Eye (tissue), 1 donor: ENCODE measurements at regions not wholly inside any gene's neighbourhood (a gene's known extent, or its start where the extent isn't known, plus 50 kb on each side); places are given as distances from the start of the nearest gene placed in this dataset.

Experiments used
- DNase-seq: peaks from one replicate; pipeline ENCODE4 v3.0.0-alpha.2; 2015

- no peak for DNase-seq
Observed at GRCh38 chr14:100638211-100638855, 51.1 kb upstream of the BEGAIN start.

- DNase-seq, result no peak
Observed at GRCh38 chr14:100639280-100639679, 52.1 kb upstream of the BEGAIN start.

- no peak for DNase-seq
Observed at GRCh38 chr14:100640471-100641273, 53.5 kb upstream of the BEGAIN start.

GRCh38 chr14:100641274-100641860, 54.1 kb upstream of the BEGAIN start:
- DNase-seq, result no peak

GRCh38 chr14:100643426-100643825, 56.2 kb upstream of the BEGAIN start:
- no peak for DNase-seq

GRCh38 chr14:100644383-100644782, 57.2 kb upstream of the BEGAIN start:
- DNase-seq, result no peak

GRCh38 chr14:100644784-100645183, 57.6 kb upstream of the BEGAIN start:
- no peak for DNase-seq

GRCh38 chr14:100645196-100645981, 58.2 kb upstream of the BEGAIN start:
- DNase-seq, result peak; percentile 95

GRCh38 chr14:100645982-100646314, 58.7 kb upstream of the BEGAIN start:
- DNase-seq, result no peak

GRCh38 chr14:100648474-100649172, 61.4 kb upstream of the BEGAIN start:
- DNase-seq, result no peak

- DNase-seq, result no peak
Observed at GRCh38 chr14:100649173-100649519, 61.9 kb upstream of the BEGAIN start.

GRCh38 chr14:100651999-100652508, 64.8 kb upstream of the BEGAIN start:
- DNase-seq, result no peak

- peak; percentile 67 for DNase-seq
Observed at GRCh38 chr14:100652744-100653143, 65.5 kb upstream of the BEGAIN start.

- no peak for DNase-seq
Observed at GRCh38 chr14:100653409-100653808, 66.2 kb upstream of the BEGAIN start.

GRCh38 chr14:100654025-100654813, 67.0 kb upstream of the BEGAIN start:
- DNase-seq, result peak; percentile 34

- peak; percentile 85 for DNase-seq
Observed at GRCh38 chr14:100654814-100655740, 67.9 kb upstream of the BEGAIN start.

- no peak for DNase-seq
Observed at GRCh38 chr14:100655741-100656085, 68.5 kb upstream of the BEGAIN start.

- no peak for DNase-seq
Observed at GRCh38 chr14:100656996-100657395, 69.7 kb upstream of the DLK1 start.

GRCh38 chr14:100657780-100658179, 68.9 kb upstream of the DLK1 start:
- no peak for DNase-seq

GRCh38 chr14:100658181-100658886, 68.4 kb upstream of the DLK1 start:
- no peak for DNase-seq
